Effector memory CD8-positive, alpha-beta T cell (primary cell): ENCODE measurements at regions not wholly inside any gene's neighbourhood (a gene's known extent, or its start where the extent isn't known, plus 50 kb on each side); places are given as distances from the start of the nearest gene placed in this dataset.

Source experiments
- ATAC-seq: fragments of 150-1000 bp; cut with Tn5 transposase; replicated peaks from 2 replicates; pipeline ENCODE4 v1.10.0; 2021; ENCODE audit warnings: mild to moderate bottlenecking, moderate library complexity
- DNase-seq, 3 experiments: peaks; one replicate each; pipeline ENCODE4 v3.0.0; 2021
- H3K27ac Mint-ChIP-seq, 2 donors: one replicate each; pipeline ENCODE4 v1.8.0; 2022; ENCODE audit warnings: mild to moderate bottlenecking in 2 of 2, mixed read lengths in 2 of 2, moderate library complexity in 2 of 2
- H3K27me3 Mint-ChIP-seq, 2 donors: one replicate each; pipeline ENCODE4 v1.8.0; 2022; ENCODE audit warnings: mixed read lengths in 2 of 2
- H3K36me3 Mint-ChIP-seq: one replicate; pipeline ENCODE4 v1.8.0; 2022; ENCODE audit warnings: mild to moderate bottlenecking, moderate library complexity, mixed read lengths; ENCODE audit not compliant: insufficient read depth
- H3K4me1 Mint-ChIP-seq, 2 donors: one replicate each; pipeline ENCODE4 v1.8.0; 2022; ENCODE audit warnings: low read depth in 2 of 2, mixed read lengths in 2 of 2
- H3K4me3 Mint-ChIP-seq, 2 donors: one replicate each; pipeline ENCODE4 v1.8.0; 2022; ENCODE audit warnings: mild to moderate bottlenecking in 2 of 2, mixed read lengths in 2 of 2, moderate library complexity in 2 of 2
- H3K9me3 Mint-ChIP-seq, 2 donors: one replicate each; pipeline ENCODE4 v1.8.0; 2022; ENCODE audit warnings: mixed read lengths in 2 of 2

DNA sequence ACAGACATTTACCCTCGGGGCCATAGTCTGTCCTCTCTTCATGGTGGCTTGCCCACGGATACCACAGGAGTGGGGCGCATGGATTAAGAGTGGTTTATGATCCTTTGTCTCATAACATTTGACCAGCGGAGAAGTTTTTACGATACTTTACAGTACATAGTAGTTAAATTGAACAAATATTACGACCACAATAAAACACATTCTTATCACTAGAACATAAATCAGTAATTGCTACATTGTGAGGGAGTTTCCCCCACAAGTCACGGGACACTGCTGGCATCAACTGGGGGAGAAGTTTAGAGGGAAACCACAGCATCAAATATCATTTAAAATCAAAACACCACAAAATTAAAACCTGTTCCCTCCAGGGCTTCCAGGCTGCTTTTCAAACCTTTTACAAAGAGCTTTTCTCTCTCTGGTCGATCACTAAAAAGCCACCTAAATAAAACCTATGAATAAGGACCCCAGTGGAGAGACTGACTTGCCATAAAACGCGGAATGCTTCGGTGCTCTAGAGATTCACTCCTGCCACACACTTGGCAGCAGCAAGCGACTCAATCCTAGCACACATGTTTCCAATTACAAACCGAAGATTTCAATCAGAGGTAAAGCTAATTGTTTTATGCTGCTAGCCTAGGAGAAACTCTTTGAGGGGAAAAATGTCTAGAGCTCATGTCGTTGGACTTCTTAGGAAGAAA lies 173.7 kb upstream of the HNRNPA3 start:
- Mint-ChIP-seq H3K27me3 (peaks cover 47 to 55% of the 10 kb centered on the region in 2 donors), H3K27ac (no peak overlapping the region), H3K4me1 (no peaks in the 10 kb centered on the region), H3K9me3 (no peaks in the 10 kb centered on the region), H3K36me3 (no peaks in the 10 kb centered on the region), H3K4me3 (no peak overlapping the region)
- DNase-seq (no peak), ATAC-seq (no peak)

DNA sequence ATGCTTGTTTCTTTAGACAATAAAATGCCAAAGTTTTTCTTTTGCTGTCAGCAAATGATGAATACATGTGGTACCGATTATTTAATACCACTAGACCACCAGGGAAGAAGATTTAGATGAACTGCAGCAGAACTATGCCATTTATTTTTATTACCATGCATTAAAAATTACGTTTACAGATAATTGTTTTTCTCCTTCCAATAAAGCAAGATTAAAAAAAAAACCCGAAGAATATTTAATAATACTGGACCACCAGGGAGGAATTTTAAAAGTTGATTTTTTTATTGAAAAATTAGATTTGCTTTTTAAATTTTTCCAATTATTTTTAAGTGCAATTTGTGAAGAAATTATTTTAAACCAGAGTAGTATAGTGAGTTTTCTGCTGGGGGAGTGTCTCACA lies 170.3 kb upstream of the HNRNPA3 start:
- no peak for DNase-seq

DNA sequence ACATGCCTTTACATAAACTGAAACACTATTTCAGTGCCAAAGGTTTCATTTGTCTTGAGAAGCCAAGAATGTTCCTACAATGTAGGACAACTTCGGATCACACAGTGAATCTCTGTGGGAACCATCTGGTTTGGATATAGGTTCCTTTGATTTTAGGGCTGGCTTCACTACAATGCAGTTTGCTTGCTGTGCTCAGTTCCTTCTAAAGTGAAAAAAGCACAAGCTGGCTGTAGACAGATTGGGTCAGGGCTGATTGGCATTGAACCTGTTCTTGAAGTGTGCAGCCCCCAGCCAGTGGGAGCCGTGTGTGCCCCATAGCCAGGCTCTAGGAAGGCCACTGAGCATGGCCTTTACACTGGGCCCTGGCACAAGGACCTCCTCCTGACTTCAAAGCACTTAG lies 167.9 kb upstream of the HNRNPA3 start:
- Mint-ChIP-seq H3K4me3 (no peak overlapping the region), H3K27me3 (peaks cover 21% of the 10 kb centered on the region in 2 donors), H3K36me3 (no peaks in the 10 kb centered on the region), H3K9me3 (peaks cover 0 to 2% of the 10 kb centered on the region in 2 donors), H3K4me1 (no peaks in the 10 kb centered on the region), H3K27ac (no peak overlapping the region)
- DNase-seq, result no peak
- ATAC-seq, result no peak

More for the DNA sequence above, 170.3 kb upstream of the HNRNPA3 start:
- Mint-ChIP-seq H3K4me3 (no peak overlapping the region), H3K4me1 (no peaks in the 10 kb centered on the region), H3K36me3 (no peaks in the 10 kb centered on the region), H3K27ac (no peak overlapping the region), H3K9me3 (no peaks in the 10 kb centered on the region), H3K27me3 (peaks cover 38 to 40% of the 10 kb centered on the region in 2 donors)
- no peak for ATAC-seq

DNA sequence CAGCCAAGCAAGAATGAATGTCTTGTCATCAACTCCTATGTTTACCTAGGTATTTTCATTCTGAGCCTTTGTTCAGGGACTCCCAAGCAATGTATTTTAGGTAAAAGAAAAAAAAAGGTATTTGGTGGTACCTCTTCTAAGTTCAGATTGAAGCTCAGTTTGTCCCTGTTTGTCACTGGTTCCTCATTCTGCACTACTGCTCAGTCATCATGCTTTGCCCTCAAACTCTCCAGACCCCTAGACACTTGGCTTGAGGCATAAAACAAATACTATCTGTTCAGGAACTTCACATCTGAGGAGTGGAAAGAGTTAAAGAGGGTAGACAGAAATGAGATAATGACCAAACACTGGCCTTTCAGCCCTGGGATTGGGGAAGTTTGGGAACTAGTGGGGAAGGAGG lies 163.6 kb upstream of the HNRNPA3 start:
- no peak for DNase-seq
- Mint-ChIP-seq H3K9me3 (peaks cover 0 to 2% of the 10 kb centered on the region in 2 donors), H3K36me3 (no peaks in the 10 kb centered on the region), H3K27me3 (no peaks in the 10 kb centered on the region), H3K4me3 (no peak overlapping the region), H3K4me1 (no peaks in the 10 kb centered on the region), H3K27ac (no peak overlapping the region)
- no peak for ATAC-seq

DNA sequence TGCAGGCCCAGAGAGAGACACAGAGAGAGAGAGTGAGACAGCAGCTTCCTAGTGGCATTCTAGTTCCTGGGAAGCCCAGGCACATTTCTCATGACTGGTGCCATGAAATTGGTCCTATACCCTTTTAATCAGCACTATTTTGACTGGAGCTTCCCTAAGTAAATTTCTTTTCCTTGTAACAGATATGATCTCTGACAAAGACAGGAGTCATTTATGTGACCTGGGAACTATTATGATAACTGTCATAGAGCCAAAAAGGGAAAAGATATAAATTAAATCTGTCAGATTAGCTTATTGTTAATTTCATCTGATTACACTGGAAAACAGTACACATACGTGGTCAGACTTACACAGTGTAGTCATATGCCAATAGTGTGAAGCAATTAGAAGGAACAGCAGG lies 161.3 kb upstream of the HNRNPA3 start:
- Mint-ChIP-seq H3K27me3 (no peaks in the 10 kb centered on the region), H3K4me1 (no peaks in the 10 kb centered on the region), H3K9me3 (peaks cover 0 to 2% of the 10 kb centered on the region in 2 donors), H3K27ac (no peak overlapping the region), H3K36me3 (no peaks in the 10 kb centered on the region), H3K4me3 (no peak overlapping the region)
- ATAC-seq, result no peak
- DNase-seq, result no peak

DNA sequence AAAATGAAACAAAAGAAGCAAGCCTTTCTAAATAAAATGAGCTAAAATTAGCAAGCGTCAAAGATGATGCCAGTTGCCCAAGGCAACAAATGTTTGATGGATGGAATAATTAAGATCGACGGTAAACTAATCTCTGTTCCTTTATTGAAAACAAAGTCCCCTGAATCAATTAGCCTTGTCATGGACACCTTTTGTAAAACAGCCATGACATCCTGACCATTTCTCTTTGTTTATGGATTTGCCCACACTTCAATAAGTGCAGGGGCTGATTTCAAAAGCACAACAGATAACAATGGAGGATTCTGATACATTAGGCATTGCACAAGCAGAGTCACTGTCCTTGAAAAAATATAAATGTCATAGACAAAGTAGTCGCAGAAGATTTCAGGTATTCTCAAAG lies 160.1 kb upstream of the HNRNPA3 start:
- no peak for ATAC-seq
- no peaks in the 10 kb centered on the region for H3K4me1 Mint-ChIP-seq
- H3K27me3 Mint-ChIP-seq, result no peaks in the 10 kb centered on the region
- peaks cover 0 to 2% of the 10 kb centered on the region in 2 donors for H3K9me3 Mint-ChIP-seq
- H3K36me3 Mint-ChIP-seq, result no peaks in the 10 kb centered on the region
- no peak for DNase-seq
- H3K27ac Mint-ChIP-seq, result no peak overlapping the region
- no peak overlapping the region for H3K4me3 Mint-ChIP-seq

DNA sequence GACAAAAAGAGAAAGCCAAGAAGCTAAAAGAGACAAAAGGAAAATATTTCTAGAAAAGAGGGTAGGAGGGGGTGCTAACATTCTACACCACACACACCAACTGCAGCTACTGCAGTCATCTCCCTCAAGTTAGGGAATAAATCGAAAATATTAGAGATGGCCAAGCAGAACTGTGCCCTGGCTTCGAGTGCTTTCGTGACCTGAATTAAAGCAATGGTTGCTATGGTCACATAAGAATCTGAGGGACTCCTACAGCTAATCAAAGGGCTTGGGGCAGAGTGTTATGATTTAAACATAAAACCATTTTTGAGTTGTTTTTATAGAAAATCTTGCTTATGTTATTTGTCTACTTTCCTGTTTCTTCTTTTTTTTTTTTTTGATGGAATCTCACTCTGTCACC lies 159.6 kb upstream of the HNRNPA3 start:
- DNase-seq (no peak), ATAC-seq (no peak)
- Mint-ChIP-seq H3K27me3 (no peaks in the 10 kb centered on the region), H3K4me3 (no peak overlapping the region), H3K27ac (no peak overlapping the region), H3K36me3 (no peaks in the 10 kb centered on the region), H3K4me1 (no peaks in the 10 kb centered on the region), H3K9me3 (no peaks in the 10 kb centered on the region)

DNA sequence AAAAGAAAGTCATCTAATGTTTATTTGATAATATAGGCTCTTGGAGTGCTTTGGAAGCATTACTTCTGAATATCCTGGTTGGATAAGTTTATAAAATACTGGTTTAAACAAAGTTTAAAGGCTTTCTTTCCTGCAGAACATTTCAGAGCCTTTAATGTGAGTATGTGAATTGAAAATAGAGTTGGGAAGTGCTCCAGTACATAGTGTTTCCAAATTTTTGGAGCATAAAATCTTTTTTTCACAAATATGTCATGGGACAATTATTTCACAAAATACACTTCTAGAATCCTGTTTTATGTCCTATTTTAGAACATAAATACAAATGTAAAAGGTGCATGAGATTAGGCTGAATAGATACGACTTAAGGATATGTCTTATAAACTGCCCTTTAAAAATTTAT lies 158.9 kb upstream of the HNRNPA3 start:
- Mint-ChIP-seq H3K27me3 (no peaks in the 10 kb centered on the region), H3K9me3 (no peaks in the 10 kb centered on the region), H3K4me3 (no peak overlapping the region), H3K36me3 (no peaks in the 10 kb centered on the region), H3K27ac (no peak overlapping the region), H3K4me1 (no peaks in the 10 kb centered on the region)
- DNase-seq (no peak), ATAC-seq (no peak)

DNA sequence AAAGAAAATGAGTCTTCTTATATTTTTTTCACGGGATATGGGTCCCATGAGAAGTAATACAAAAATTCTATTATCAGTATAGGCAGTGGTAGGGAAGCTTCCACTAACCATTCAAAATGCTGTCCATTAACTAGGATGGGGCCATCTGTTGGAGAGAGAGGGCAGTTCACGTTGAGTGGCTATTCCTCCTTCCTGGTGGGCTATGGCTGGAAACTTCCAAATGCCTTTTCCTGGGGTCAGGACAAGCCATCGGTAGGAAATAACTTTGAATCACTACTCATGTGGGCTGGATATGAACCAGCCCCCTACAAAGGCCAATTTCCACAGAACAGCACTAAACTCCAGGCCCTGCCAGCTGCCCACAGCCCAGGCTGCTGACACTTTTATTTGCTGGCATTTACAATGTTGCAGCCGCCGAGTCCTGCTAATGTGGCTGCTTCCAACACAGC lies 156.1 kb upstream of the HNRNPA3 start:
- DNase-seq (no peak), ATAC-seq (no peak)
- Mint-ChIP-seq H3K9me3 (no peaks in the 10 kb centered on the region), H3K4me3 (no peak overlapping the region), H3K4me1 (no peaks in the 10 kb centered on the region), H3K27ac (no peak overlapping the region), H3K27me3 (no peaks in the 10 kb centered on the region), H3K36me3 (no peaks in the 10 kb centered on the region)

DNA sequence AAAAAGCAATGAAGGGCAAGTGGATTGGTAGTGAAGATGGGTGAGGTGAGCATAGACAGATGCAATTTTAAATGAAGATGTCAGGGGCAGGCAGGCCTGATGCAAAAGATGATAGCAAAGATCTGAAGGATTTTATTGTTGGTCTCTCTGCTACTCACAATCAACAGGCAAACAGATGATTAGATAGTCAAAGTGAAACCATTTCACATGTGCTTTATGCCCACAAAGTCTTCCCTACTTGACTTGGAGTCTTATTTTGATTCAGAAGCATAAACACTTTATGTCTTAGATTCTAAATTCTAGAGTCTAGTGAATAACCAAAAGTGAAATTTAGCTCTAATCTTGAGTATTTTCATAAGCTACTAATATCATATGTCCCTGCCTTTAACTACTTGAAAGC lies 153.8 kb upstream of the HNRNPA3 start:
- H3K27ac Mint-ChIP-seq, result no peak overlapping the region
- H3K4me3 Mint-ChIP-seq, result no peak overlapping the region
- ATAC-seq (no peak), DNase-seq (no peak)
- H3K4me1 Mint-ChIP-seq, result no peaks in the 10 kb centered on the region
- no peaks in the 10 kb centered on the region for H3K36me3 Mint-ChIP-seq
- H3K27me3 Mint-ChIP-seq, result peaks cover 0 to 10% of the 10 kb centered on the region in 2 donors
- no peaks in the 10 kb centered on the region for H3K9me3 Mint-ChIP-seq

DNA sequence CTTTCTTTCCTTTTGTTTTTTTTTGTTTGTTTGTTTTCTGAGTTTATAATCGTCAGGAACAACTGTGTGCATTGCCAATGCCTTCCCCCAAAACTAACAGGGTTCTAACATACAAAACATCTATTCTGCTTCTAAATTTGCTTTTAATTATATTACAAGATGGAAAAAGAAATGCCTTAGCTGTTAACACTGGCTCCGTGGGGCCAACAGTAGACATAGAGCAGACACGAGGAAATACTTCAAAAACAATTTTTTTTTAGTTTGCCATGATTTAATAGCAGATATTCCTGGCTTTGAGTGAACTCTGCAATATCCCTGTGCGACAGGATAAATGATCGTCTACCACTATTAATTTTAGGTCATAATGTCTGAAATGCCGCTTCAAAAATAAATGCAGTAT lies 153.3 kb upstream of the HNRNPA3 start:
- Mint-ChIP-seq H3K4me3 (no peak overlapping the region), H3K27ac (no peak overlapping the region), H3K4me1 (no peaks in the 10 kb centered on the region), H3K27me3 (peaks cover 0 to 10% of the 10 kb centered on the region in 2 donors), H3K9me3 (no peaks in the 10 kb centered on the region), H3K36me3 (no peaks in the 10 kb centered on the region)
- DNase-seq, result no peak
- no peak for ATAC-seq

DNA sequence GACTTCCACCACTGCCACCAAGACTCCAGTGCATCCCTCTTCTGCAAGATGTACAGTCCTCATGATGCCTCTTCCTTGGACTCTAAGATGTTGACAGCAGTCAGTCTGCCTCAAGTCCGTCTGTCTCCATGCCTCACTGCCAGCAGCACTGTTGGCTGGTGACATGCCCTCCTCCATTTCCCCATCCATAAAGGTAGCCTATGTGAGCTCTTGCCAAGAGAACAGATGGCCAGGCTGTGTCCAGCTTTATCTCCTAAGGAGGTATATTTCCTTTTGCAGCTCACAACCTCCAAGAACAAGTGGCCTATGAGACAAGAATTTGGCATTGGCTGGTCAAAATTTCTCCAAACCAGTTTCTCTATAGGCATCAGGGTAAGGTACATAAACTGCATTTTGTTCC lies 149.3 kb upstream of the HNRNPA3 start:
- ATAC-seq, result no peak
- H3K4me1 Mint-ChIP-seq, result no peaks in the 10 kb centered on the region
- DNase-seq, result no peak

DNA sequence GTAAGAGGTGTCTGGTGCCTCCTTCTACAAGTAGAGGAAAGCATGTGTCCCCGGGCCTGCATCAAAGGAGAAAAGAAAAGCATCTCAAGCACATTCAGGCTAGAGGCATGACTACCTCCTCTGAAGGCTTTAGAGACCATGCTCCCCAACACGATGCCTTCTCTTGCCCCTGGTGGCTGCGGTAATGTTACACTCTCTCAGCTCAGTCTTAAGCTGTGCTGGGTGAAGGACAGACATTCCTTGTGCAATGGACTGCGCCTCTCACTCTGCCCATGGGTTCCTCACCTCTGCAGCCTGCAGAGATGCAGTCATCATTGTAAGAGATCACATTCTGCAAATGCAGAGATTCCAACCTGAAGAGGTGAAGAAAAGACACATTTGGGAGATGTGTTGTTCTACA lies 148.2 kb upstream of the HNRNPA3 start:
- DNase-seq (no peak), ATAC-seq (no peak)
- Mint-ChIP-seq H3K9me3 (no peaks in the 10 kb centered on the region), H3K27me3 (peaks cover 10 to 11% of the 10 kb centered on the region in 2 donors), H3K4me1 (no peaks in the 10 kb centered on the region), H3K27ac (no peak overlapping the region), H3K36me3 (no peaks in the 10 kb centered on the region), H3K4me3 (no peak overlapping the region)

More for the DNA sequence above, 149.3 kb upstream of the HNRNPA3 start:
- H3K27ac Mint-ChIP-seq, result no peak overlapping the region
- no peaks in the 10 kb centered on the region for H3K36me3 Mint-ChIP-seq
- peaks cover 1 to 10% of the 10 kb centered on the region in 2 donors for H3K27me3 Mint-ChIP-seq
- no peak overlapping the region for H3K4me3 Mint-ChIP-seq
- no peaks in the 10 kb centered on the region for H3K9me3 Mint-ChIP-seq

DNA sequence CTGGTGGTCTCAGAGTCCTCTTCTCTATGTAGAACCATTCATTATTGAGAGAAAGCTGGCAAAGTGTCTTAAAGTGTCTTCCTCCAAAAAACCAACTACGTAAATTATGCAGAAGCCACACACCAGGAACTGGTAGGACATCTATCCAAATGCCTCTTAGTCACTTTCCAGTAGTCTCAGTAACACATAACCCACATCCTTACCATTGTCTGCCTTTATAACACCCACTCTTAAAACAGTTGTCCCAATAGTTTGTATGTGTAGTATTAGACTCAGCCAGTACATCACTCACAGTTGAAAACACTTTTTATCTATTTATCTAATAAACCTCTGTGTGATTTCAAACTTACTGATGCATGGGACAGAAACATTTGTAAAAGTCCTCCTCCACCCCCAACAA lies 143.6 kb upstream of the HNRNPA3 start:
- Mint-ChIP-seq H3K9me3 (no peaks in the 10 kb centered on the region), H3K36me3 (no peaks in the 10 kb centered on the region), H3K27me3 (peaks cover 19 to 31% of the 10 kb centered on the region in 2 donors), H3K4me1 (no peaks in the 10 kb centered on the region), H3K27ac (no peak overlapping the region), H3K4me3 (no peak overlapping the region)
- no peak for DNase-seq
- ATAC-seq, result no peak
